ENCODE measurements at regions not wholly inside any gene's neighbourhood (a gene's known extent, or its start where the extent isn't known, plus 50 kb on each side); places are given as distances from the start of the nearest gene placed in this dataset.

GRCh38 chr11:69393865-69394233 is 87.6 kb upstream of the LINC01488 start:
- no peak for TF ChIP-seq CTCF (IDR thresholded peaks at IDR 0.05)
- no peak for TF ChIP-seq EZH2 (IDR thresholded peaks at IDR 0.05)
- no peak for TF ChIP-seq EZH2phosphoT487 (IDR thresholded peaks at IDR 0.05)
